ENCODE measurements at regions not wholly inside any gene's neighbourhood (a gene's known extent, or its start where the extent isn't known, plus 50 kb on each side); places are given as distances from the start of the nearest gene placed in this dataset.

DNA sequence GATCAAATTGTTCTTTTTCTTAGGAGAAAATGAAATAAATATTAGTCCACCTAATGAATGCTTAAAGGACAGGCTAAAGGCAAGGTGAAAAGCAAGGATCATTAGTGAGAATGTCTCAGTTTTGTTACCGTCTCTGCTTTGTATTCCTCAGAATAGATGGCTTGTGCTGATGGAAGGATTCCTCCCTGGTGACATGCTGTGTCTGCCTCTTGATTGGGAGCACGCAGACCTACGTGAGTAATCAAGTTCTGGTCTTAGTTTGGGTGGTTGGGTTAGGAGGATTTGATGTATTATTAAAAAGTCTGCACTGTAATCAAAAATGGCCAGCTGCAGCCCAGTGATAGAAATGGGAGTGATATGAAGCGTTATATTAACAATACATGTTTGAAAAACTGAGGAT lies 78.8 kb upstream of the RTL1 start:
- no peak for DNase-seq
- 70% methylated on average over 1 of the region's 4 CpGs for WGBS (ENCODE audit: insufficient coverage)
- H3K4me1 ChIP-seq (ENCODE audit: control insufficient read depth, insufficient read depth, low read length) = no peaks in the 10 kb centered on the region

DNA sequence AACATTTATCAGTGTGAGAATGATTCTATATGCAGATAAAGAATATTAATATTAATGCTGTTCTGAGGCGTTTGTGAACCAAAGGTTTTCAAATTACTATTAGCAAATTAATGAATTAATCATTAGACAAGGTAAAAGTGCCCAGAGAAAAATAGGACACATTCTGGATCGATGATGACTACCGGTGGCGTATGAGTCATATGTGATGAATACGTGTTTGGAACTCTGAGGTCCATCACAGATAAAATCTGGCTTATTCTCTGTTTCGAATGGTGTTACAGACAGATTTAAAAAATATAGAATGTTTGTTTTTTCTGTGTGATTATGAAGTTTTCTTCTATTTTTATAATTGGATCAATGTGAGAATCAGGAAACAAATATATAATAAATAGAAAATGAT lies 79.2 kb upstream of the RTL1 start:
- peaks cover 9% of the 10 kb centered on the region for H3K36me3 ChIP-seq (ENCODE audit: control insufficient read depth, insufficient read depth, low read length)
- no peak for DNase-seq

More for the DNA sequence above, 78.8 kb upstream of the RTL1 start:
- Histone ChIP-seq H3K27ac (ENCODE audit: low read length) (no peak overlapping the region), H3K9me3 (replicated peaks; ENCODE audit: control insufficient read depth, low read depth, low read length) (no peaks in the 10 kb centered on the region), H3K4me3 (ENCODE audit: low read length) (no peak overlapping the region), H3K36me3 (ENCODE audit: control insufficient read depth, insufficient read depth, low read length) (peaks cover 9% of the 10 kb centered on the region), H3K27me3 (ENCODE audit: control insufficient read depth, insufficient read depth, low read length) (no peaks in the 10 kb centered on the region)

DNA sequence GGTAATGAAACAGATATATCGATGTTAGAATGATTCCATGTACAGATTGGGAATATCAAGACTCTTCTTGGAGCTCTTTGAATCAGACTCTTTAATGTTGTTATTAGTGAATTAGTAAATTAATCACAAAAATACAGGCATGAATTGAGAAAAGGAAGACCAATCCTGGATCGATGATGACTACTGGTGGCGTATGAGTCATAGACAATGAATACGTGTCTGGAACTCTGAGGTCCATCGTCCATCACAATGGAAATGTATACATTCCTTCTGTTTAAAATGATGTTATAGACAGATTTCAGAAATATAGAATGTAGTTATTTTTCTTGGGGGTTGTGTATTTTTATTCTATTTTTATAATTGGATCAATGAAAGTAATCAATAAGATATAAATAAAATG lies 80.2 kb upstream of the RTL1 start:
- Histone ChIP-seq H3K4me1 (ENCODE audit: control insufficient read depth, insufficient read depth, low read length) (no peaks in the 10 kb centered on the region), H3K36me3 (ENCODE audit: control insufficient read depth, insufficient read depth, low read length) (peaks cover 13% of the 10 kb centered on the region), H3K9me3 (replicated peaks; ENCODE audit: control insufficient read depth, low read depth, low read length) (no peaks in the 10 kb centered on the region), H3K27ac (ENCODE audit: low read length) (no peak overlapping the region), H3K27me3 (ENCODE audit: control insufficient read depth, insufficient read depth, low read length) (no peaks in the 10 kb centered on the region), H3K4me3 (ENCODE audit: low read length) (no peak overlapping the region)
- no CpG with 5 or more reads among the region's 5 CpGs for WGBS (ENCODE audit: insufficient coverage)
- no peak for DNase-seq

More for the DNA sequence above, 79.2 kb upstream of the RTL1 start:
- H3K4me3 ChIP-seq (ENCODE audit: low read length) = no peak overlapping the region
- H3K9me3 ChIP-seq (replicated peaks; ENCODE audit: control insufficient read depth, low read depth, low read length) = no peaks in the 10 kb centered on the region
- H3K4me1 ChIP-seq (ENCODE audit: control insufficient read depth, insufficient read depth, low read length) = no peaks in the 10 kb centered on the region
- no CpG with 5 or more reads among the region's 6 CpGs for WGBS (ENCODE audit: insufficient coverage)
- H3K27me3 ChIP-seq (ENCODE audit: control insufficient read depth, insufficient read depth, low read length) = no peaks in the 10 kb centered on the region
- no peak overlapping the region for H3K27ac ChIP-seq (ENCODE audit: low read length)

DNA sequence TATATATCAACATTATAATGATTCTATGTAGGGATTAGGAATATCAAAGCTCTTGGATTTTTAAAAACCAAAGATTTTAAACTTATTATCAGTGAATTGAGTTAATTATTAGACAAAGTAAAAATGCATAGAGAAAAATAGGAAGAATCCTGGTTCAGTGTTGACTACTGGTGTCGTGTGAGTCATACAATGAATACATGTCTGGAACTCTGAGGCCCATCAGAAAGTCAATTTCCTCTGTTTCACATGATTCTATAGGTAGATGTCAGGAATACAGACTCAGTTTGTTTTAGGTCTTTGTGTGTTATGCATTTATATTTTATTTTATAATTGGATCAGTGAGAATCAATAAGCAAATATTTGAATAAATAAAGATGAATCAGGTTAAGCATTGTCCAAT lies 84.5 kb upstream of the RTL1 start:
- no peak overlapping the region for H3K4me3 ChIP-seq (ENCODE audit: low read length)
- no peaks in the 10 kb centered on the region for H3K27me3 ChIP-seq (ENCODE audit: control insufficient read depth, insufficient read depth, low read length)
- no peak overlapping the region for H3K27ac ChIP-seq (ENCODE audit: low read length)
- no peaks in the 10 kb centered on the region for H3K9me3 ChIP-seq (replicated peaks; ENCODE audit: control insufficient read depth, low read depth, low read length)
- peaks cover 19% of the 10 kb centered on the region for H3K36me3 ChIP-seq (ENCODE audit: control insufficient read depth, insufficient read depth, low read length)
- H3K4me1 ChIP-seq (ENCODE audit: control insufficient read depth, insufficient read depth, low read length) = no peaks in the 10 kb centered on the region
- no CpG with 5 or more reads among the region's 1 CpG for WGBS (ENCODE audit: insufficient coverage)
- no peak for DNase-seq

DNA sequence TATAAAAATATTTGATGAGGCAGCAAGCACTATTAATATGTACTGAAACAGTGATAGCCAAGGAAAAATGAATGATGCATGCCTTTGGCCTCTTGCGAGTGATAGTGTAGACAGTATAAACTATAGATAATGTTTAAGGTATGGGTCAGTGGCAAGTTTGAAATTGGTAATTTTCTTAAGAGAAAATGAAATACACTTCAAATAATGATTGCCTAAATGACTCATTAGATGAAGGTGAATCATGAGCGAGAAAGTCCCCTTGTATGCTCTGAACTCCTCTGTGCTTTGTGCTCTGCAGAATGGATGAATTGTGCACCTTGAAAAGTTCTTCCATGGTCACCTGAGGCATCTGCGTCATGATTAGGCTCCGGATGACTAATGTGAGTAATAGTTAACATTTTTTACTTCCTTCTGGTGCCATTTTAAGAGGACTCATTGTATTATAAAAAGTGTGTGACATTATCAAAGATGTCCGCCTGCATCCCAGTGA lies 84.9 kb upstream of the RTL1 start:
- DNase-seq = no peak
- Histone ChIP-seq H3K9me3 (replicated peaks; ENCODE audit: control insufficient read depth, low read depth, low read length) (no peaks in the 10 kb centered on the region), H3K4me1 (ENCODE audit: control insufficient read depth, insufficient read depth, low read length) (no peaks in the 10 kb centered on the region), H3K4me3 (ENCODE audit: low read length) (no peak overlapping the region), H3K27me3 (ENCODE audit: control insufficient read depth, insufficient read depth, low read length) (no peaks in the 10 kb centered on the region), H3K36me3 (ENCODE audit: control insufficient read depth, insufficient read depth, low read length) (peaks cover 19% of the 10 kb centered on the region), H3K27ac (ENCODE audit: low read length) (no peak overlapping the region)
- 100% methylated on average over 1 of the region's 5 CpGs for WGBS (ENCODE audit: insufficient coverage)

DNA sequence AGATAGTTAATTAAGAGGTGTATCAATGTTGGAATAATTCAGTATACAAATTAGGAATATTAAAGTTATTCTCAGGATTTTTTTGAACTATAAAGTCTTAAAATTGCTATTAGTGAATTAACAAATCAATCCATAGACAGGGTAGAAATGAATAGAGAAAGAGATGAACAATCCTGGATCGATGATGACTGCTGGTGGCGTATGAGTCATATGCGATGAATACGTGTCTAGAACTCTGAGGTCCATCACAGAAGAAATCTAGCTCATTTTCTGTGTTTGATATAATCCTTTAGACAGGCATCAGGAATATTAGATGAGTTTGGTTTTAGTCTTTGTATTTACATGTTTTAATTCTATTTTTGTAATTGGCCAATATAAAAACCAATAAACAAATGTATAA lies 85.4 kb upstream of the RTL1 start:
- H3K36me3 ChIP-seq (ENCODE audit: control insufficient read depth, insufficient read depth, low read length) = peaks cover 19% of the 10 kb centered on the region
- H3K27me3 ChIP-seq (ENCODE audit: control insufficient read depth, insufficient read depth, low read length) = no peaks in the 10 kb centered on the region
- no peaks in the 10 kb centered on the region for H3K9me3 ChIP-seq (replicated peaks; ENCODE audit: control insufficient read depth, low read depth, low read length)
- H3K4me3 ChIP-seq (ENCODE audit: low read length) = no peak overlapping the region
- H3K4me1 ChIP-seq (ENCODE audit: control insufficient read depth, insufficient read depth, low read length) = no peaks in the 10 kb centered on the region
- 78% methylated on average over 4 of the region's 4 CpGs for WGBS (ENCODE audit: insufficient coverage)
- H3K27ac ChIP-seq (ENCODE audit: low read length) = no peak overlapping the region
- DNase-seq = no peak

DNA sequence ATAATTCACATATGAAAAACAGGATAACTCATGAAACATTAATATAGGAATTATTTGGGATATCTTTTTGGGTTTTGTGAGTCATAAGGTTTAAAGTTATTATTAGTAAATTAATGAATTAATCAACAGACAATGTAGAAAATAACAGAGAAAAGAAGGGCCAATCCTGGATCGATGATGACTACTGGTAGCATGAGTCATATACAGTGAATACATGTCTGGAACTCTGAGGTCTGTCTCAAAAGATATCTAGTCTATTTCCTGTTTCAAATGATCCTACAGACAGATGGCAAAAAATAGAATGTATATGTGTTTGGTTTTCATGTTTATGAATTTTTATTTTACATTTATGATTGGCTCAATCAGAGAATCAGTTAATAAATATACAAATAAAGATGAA lies 86.4 kb upstream of the RTL1 start:
- H3K4me3 ChIP-seq (ENCODE audit: low read length) = no peak overlapping the region
- H3K27me3 ChIP-seq (ENCODE audit: control insufficient read depth, insufficient read depth, low read length) = no peaks in the 10 kb centered on the region
- H3K27ac ChIP-seq (ENCODE audit: low read length) = no peak overlapping the region
- no CpG with 5 or more reads among the region's 1 CpG for WGBS (ENCODE audit: insufficient coverage)
- H3K9me3 ChIP-seq (replicated peaks; ENCODE audit: control insufficient read depth, low read depth, low read length) = no peaks in the 10 kb centered on the region
- DNase-seq = no peak
- no peaks in the 10 kb centered on the region for H3K4me1 ChIP-seq (ENCODE audit: control insufficient read depth, insufficient read depth, low read length)
- peaks cover 20% of the 10 kb centered on the region for H3K36me3 ChIP-seq (ENCODE audit: control insufficient read depth, insufficient read depth, low read length)

DNA sequence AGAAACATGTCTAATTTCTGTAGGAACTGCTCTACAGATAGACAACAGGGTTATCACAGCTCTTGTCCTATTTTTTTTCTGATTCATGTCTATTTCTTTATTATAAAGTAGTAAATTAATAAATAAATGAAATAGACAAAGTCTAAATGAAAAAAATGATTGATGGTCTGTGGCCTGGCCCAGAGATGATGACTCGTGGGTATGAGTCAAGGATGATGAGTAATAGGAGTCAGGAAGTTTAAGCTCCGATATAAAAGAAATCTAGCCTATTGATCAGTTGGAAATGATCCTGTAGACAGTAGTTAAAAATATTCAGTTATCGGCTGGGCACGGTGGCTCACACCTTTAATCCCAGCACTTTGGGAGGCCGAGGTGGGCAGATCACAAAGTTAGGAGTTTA lies 90.6 kb upstream of the RTL1 start:
- 81% methylated on average over 2 of the region's 5 CpGs for WGBS (ENCODE audit: insufficient coverage)
- Histone ChIP-seq H3K36me3 (ENCODE audit: control insufficient read depth, insufficient read depth, low read length) (peaks cover 14% of the 10 kb centered on the region), H3K4me3 (ENCODE audit: low read length) (no peak overlapping the region), H3K9me3 (replicated peaks; ENCODE audit: control insufficient read depth, low read depth, low read length) (no peaks in the 10 kb centered on the region), H3K27ac (ENCODE audit: low read length) (no peak overlapping the region), H3K27me3 (ENCODE audit: control insufficient read depth, insufficient read depth, low read length) (no peaks in the 10 kb centered on the region), H3K4me1 (ENCODE audit: control insufficient read depth, insufficient read depth, low read length) (no peaks in the 10 kb centered on the region)
- DNase-seq = no peak

DNA sequence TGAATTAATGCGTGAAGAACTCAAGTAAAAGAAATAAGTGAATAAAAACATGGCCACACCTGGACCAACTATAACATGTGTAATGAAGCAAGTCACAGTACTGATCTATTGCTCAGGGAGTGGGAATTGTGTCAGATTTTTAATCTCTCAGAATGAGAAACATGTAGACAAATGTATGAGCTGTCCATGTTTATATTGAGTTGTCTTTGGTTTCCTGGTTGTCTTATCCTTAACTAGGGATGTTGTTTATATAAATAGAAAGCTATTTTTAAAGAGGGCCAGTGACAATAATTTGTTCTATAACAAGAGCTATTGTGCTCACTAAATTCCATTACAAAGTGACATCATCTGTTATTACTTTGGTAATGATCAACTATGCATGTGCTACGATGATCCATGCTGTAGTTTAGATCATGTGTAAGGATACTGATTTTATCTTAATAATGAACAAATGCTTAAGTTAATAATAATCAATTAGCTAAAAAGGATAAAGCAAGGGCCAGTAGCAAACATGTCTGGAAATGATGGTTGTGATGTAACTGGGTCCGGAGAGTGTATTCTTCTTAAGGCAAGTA lies 91.3 kb upstream of the RTL1 start:
- Histone ChIP-seq H3K9me3 (replicated peaks; ENCODE audit: control insufficient read depth, low read depth, low read length) (no peaks in the 10 kb centered on the region), H3K27me3 (ENCODE audit: control insufficient read depth, insufficient read depth, low read length) (no peaks in the 10 kb centered on the region), H3K36me3 (ENCODE audit: control insufficient read depth, insufficient read depth, low read length) (peaks cover 14% of the 10 kb centered on the region), H3K4me3 (ENCODE audit: low read length) (no peak overlapping the region), H3K4me1 (ENCODE audit: control insufficient read depth, insufficient read depth, low read length) (no peaks in the 10 kb centered on the region), H3K27ac (ENCODE audit: low read length) (no peak overlapping the region)
- 100% methylated on average over 1 of the region's 3 CpGs for WGBS (ENCODE audit: insufficient coverage)
- no peak for DNase-seq

DNA sequence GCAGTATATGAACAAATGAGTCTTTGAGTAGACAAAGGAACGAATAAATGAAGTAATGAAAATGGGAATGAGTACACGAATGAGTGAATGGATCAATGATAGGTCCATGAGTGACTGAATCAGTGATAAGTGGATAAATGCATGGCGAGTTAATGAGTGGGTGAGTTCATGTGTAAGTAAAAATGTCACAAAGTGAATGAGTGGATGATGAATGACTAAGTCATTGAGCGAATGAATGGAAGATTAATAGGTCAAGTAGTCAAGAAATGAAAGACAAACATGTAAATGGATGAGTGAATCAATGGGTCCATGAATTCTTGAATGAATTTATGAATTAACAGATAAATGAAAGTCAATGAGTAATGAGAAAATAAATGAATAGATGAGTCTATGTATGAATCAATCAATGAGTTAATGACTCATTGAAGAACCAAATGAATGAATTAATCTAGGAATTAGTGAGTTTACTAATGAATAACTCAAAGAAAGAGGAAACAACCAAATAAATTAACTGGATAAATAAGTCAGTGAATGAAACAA lies 97.3 kb upstream of the RTL1 start:
- no peaks in the 10 kb centered on the region for H3K9me3 ChIP-seq (replicated peaks; ENCODE audit: control insufficient read depth, low read depth, low read length)
- H3K36me3 ChIP-seq (ENCODE audit: control insufficient read depth, insufficient read depth, low read length) = peaks cover 44% of the 10 kb centered on the region
- no peak overlapping the region for H3K4me3 ChIP-seq (ENCODE audit: low read length)
- peaks cover 29% of the 10 kb centered on the region for H3K4me1 ChIP-seq (ENCODE audit: control insufficient read depth, insufficient read depth, low read length)
- 90% methylated on average over 4 of the region's 4 CpGs for WGBS (ENCODE audit: insufficient coverage)
- no peaks in the 10 kb centered on the region for H3K27me3 ChIP-seq (ENCODE audit: control insufficient read depth, insufficient read depth, low read length)
- no peak overlapping the region for H3K27ac ChIP-seq (ENCODE audit: low read length)
- no peak for DNase-seq

All from muscle of leg (tissue), 3 donors.